Suprapubic skin (tissue), 4 donors: ENCODE measurements at regions not wholly inside any gene's neighbourhood (a gene's known extent, or its start where the extent isn't known, plus 50 kb on each side); places are given as distances from the start of the nearest gene placed in this dataset.

Experiments
- DNase-seq, 2 donors: peaks; one replicate each; pipeline ENCODE4 v3.0.0-alpha.2; 2019; ENCODE audit warnings: low spot score in 2 of 2
- H3K27ac ChIP-seq: fragments of 200-600 bp; sonication (generic); one replicate; pipeline ENCODE4 v1.5.1; 2019
- H3K27me3 ChIP-seq: fragments of 200-600 bp; sonication (generic); one replicate; pipeline ENCODE4 v1.5.1; 2019
- H3K36me3 ChIP-seq: fragments of 200-600 bp; sonication (generic); one replicate; pipeline ENCODE4 v1.5.1; 2019
- H3K4me1 ChIP-seq: fragments of 200-600 bp; sonication (generic); one replicate; pipeline ENCODE4 v1.5.1; 2019
- H3K4me3 ChIP-seq: fragments of 200-600 bp; sonication (generic); one replicate; pipeline ENCODE4 v1.5.1; 2019; ENCODE audit warnings: mild to moderate bottlenecking
- H3K9me3 ChIP-seq: fragments of 200-600 bp; sonication (generic); one replicate; pipeline ENCODE4 v1.5.1; 2019
- EP300 ChIP-seq: sonication (generic); formaldehyde crosslinking; IDR thresholded peaks from one replicate; pipeline ENCODE4 v1.6.1; 2017; ENCODE audit warnings: antibody characterized with exemption
- POLR2A ChIP-seq, 2 donors: fragments of 450-650 bp; IDR thresholded peaks; one replicate each; pipeline ENCODE4 v1.6.1; 2017; ENCODE audit warnings: antibody characterized with exemption in 2 of 2, mild to moderate bottlenecking in 2 of 2, moderate library complexity in 2 of 2
- POLR2AphosphoS5 ChIP-seq, 3 donors: sonication (generic); formaldehyde crosslinking; IDR thresholded peaks; one replicate each; pipeline ENCODE4 v1.6.1; 2017; ENCODE audit warnings: antibody characterized with exemption in 3 of 3
- WGBS: methylation state at CpG from one replicate; pipeline ENCODE4 v1.1.5; 2018; 5-methylcytosine and 5-hydroxymethylcytosine counted together
- TF ChIP-seq, protein P1 (sequence below), 2 donors: fragments of 200-600 bp in 1 of 2; fragments of 450-650 bp in 1 of 2; sonication (generic) in 1 of 2; IDR thresholded peaks; one replicate each; pipeline ENCODE4 v1.5.1; 2016 to 2019; ENCODE audit warnings: antibody characterized with exemption in 2 of 2, mild to moderate bottlenecking in 1 of 2, moderate library complexity in 1 of 2

DNA sequence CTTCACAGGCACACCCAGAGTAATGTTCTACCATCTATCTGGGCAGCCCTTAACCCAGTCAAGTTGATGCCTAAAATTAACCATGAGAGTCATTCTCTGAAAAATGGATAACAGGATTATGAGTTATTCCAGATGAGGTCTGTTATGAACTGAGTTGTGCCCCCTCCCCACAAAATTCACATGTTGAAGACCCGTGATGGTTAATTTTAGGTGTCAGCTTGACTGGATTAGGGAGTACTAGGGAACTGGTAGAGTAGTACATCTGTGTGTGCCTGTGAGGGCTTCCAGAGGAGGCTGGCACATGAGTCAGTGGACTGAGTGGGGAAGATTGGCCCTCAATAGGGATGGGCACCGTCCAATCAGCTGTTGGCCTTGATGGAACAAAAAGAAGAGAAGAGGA is 110.4 kb upstream of the MYCN start:
- Histone ChIP-seq H3K4me1 (peaks cover 9% of the 10 kb centered on the region), H3K36me3 (no peaks in the 10 kb centered on the region), H3K27ac (no peak overlapping the region), H3K9me3 (no peaks in the 10 kb centered on the region), H3K27me3 (peaks cover 3% of the 10 kb centered on the region), H3K4me3 (no peak overlapping the region)
- 77% methylated on average over 2 of the region's 2 CpGs for WGBS
- TF ChIP-seq POLR2AphosphoS5 (IDR thresholded peaks at IDR 0.05) (no peak), POLR2A (IDR thresholded peaks at IDR 0.05) (no peak), EP300 (no peak)
- TF ChIP-seq, protein P1, sequence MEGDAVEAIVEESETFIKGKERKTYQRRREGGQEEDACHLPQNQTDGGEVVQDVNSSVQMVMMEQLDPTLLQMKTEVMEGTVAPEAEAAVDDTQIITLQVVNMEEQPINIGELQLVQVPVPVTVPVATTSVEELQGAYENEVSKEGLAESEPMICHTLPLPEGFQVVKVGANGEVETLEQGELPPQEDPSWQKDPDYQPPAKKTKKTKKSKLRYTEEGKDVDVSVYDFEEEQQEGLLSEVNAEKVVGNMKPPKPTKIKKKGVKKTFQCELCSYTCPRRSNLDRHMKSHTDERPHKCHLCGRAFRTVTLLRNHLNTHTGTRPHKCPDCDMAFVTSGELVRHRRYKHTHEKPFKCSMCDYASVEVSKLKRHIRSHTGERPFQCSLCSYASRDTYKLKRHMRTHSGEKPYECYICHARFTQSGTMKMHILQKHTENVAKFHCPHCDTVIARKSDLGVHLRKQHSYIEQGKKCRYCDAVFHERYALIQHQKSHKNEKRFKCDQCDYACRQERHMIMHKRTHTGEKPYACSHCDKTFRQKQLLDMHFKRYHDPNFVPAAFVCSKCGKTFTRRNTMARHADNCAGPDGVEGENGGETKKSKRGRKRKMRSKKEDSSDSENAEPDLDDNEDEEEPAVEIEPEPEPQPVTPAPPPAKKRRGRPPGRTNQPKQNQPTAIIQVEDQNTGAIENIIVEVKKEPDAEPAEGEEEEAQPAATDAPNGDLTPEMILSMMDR (IDR thresholded peaks at IDR 0.05): no peak
- no peak for DNase-seq

DNA sequence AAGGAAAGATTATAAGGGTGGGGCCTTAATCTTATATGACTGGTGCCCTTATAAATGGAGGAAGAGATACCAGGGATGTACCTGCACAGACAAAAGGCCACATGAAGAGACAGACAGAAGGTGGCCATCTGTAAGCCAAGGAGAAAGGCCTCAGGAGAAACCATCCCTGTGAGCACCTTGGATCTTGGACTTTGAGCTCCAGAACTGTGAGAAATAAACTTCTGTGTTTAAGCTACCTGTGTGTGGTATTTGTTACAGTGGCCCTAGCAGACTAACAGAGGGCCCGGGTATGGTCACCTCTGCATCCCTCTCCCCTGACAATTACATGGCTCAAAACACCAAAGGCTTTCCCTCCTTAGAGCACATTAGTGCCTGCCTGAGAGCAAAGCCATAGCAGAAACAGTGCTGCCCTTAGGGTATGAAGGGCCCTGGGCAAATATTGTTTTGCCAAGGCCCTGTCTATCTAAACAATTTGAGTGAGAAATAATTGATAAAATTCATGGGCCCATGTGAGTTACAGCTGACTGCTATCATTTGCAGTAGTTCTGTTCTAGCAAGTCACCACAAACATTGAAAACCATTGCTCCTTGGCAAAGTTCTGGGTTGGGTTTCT is 109.3 kb upstream of the MYCN start:
- H3K4me1 ChIP-seq: peaks cover 9% of the 10 kb centered on the region
- no peak for TF ChIP-seq POLR2AphosphoS5 (IDR thresholded peaks at IDR 0.05)
- no peak for TF ChIP-seq POLR2A (IDR thresholded peaks at IDR 0.05)
- TF ChIP-seq, protein P1 (IDR thresholded peaks at IDR 0.05): no peak
- no peak overlapping the region for H3K4me3 ChIP-seq
- no peak overlapping the region for H3K27ac ChIP-seq
- H3K9me3 ChIP-seq: no peaks in the 10 kb centered on the region
- H3K27me3 ChIP-seq: no peaks in the 10 kb centered on the region
- DNase-seq: no peak
- WGBS: 89% methylated on average over 1 of the region's 1 CpG
- no peaks in the 10 kb centered on the region for H3K36me3 ChIP-seq

DNA sequence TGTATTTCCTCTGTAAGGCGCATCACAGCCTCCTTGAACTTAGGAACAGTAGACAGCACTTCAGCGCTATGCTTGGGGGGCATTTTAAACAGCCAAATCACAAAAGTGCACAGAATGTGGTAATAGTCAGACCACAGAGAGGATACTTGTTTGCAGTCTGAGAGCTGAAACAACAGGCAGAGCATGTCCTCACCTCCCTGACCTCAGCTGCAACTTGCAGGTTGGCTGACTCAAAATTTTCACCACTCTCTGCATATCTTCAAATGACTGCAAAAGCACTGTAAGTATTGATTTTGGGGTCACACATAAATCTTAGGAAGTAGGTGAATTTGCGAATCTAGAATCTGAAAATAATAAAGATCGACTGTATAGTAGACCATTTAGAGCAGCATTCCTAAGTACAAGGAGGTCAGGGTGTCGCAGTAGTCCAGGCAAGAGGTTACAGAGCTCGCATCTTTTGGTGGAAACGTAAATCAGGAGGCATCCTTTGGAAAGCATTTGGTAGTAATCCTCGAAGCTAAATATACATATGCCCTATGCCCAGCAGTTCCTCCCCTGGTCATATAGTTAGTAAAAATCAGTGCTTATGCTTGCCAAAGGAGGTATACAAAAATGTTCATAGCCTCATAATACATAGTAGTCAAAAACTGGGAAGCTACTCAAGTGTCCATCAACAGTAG is 108.2 kb upstream of the MYCN start:
- TF ChIP-seq, protein P1 (IDR thresholded peaks at IDR 0.05): no peak
- no peak overlapping the region for H3K4me3 ChIP-seq
- no peaks in the 10 kb centered on the region for H3K27me3 ChIP-seq
- H3K36me3 ChIP-seq: no peaks in the 10 kb centered on the region
- 93% methylated on average over 8 of the region's 8 CpGs for WGBS
- H3K9me3 ChIP-seq: no peaks in the 10 kb centered on the region
- no peak overlapping the region for H3K27ac ChIP-seq
- H3K4me1 ChIP-seq: no peaks in the 10 kb centered on the region
- no peak for DNase-seq

DNA sequence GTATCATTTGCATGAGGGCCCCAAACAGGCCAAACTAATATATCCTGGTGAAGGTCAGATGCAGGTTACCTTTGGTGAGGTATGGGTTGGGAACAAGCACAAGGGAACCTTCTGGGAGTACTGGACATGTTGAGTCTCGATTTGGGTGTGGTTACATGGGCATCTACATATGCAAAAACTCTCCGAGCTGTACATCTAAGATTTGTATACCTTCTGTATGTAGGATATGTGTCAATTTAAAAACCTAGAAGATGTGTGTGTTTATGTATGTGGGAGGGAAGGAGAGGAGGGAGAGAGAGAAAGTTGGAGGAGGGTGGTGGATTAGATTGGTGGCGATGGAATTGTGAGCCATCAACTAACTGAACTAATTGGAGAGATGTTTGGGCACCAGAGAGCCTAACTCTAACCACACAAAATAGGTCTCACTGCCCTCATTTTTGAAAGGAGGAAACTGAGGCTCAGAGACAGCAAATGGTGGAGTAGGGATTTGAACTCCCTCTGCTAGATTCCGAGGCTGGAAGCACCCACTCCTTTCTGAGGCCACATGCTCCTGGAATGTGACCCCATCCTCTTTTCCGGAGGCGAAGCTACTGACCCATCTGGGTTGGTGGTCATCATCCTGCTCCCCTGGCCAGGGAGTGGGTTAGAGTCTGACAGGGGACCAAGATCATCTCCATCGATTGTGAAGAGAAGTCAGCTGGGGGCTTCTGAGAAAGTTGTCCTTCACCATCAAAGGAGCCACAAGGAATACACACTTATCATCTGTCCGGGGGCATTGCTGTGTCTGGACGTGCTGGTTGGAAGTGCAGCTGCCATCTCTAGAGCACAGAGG is 107.3 kb upstream of the MYCN start:
- WGBS: 80% methylated on average over 9 of the region's 9 CpGs
- DNase-seq: no peak
- Histone ChIP-seq H3K4me3 (no peak overlapping the region), H3K4me1 (no peaks in the 10 kb centered on the region), H3K27me3 (no peaks in the 10 kb centered on the region), H3K9me3 (no peaks in the 10 kb centered on the region), H3K36me3 (no peaks in the 10 kb centered on the region), H3K27ac (no peak overlapping the region)
- TF ChIP-seq POLR2A (IDR thresholded peaks at IDR 0.05): no peak
- TF ChIP-seq EP300: no peak
- TF ChIP-seq, protein P1 (IDR thresholded peaks at IDR 0.05): no peak
- no peak for TF ChIP-seq POLR2AphosphoS5 (IDR thresholded peaks at IDR 0.05)

DNA sequence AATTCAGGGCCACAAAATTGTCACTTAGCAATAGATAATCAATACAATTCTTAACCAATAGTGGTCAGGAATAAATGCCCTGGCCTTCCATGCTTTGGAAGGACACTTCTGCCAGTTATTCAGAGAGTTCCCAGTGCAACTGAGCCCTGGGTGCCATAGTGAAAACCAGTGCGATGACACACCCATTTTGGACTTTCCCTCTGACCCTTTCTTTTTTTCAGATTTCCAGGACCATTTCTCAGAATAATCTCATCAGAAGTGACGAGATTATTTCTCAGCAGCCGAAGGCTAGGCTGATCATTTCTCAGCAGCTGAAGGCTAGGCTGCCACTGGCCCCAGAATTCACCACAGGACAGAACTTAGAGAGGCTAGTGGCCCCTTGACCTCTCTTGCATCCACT is 106.6 kb upstream of the MYCN start:
- Histone ChIP-seq H3K36me3 (no peaks in the 10 kb centered on the region), H3K27me3 (no peaks in the 10 kb centered on the region), H3K4me3 (no peak overlapping the region), H3K27ac (no peak overlapping the region), H3K4me1 (no peaks in the 10 kb centered on the region), H3K9me3 (no peaks in the 10 kb centered on the region)
- TF ChIP-seq EP300 (no peak), POLR2AphosphoS5 (IDR thresholded peaks at IDR 0.05) (no peak), POLR2A (IDR thresholded peaks at IDR 0.05) (no peak)
- TF ChIP-seq, protein P1 (IDR thresholded peaks at IDR 0.05): no peak
- no peak for DNase-seq
- WGBS: 89% methylated on average over 3 of the region's 3 CpGs
